GM12891 (cell line): ENCODE measurements at regions not wholly inside any gene's neighbourhood (a gene's known extent, or its start where the extent isn't known, plus 50 kb on each side); places are given as distances from the start of the nearest gene placed in this dataset.

Source experiments
- PAX5 ChIP-seq: IDR thresholded peaks from 2 replicates; pipeline ENCODE4 v1.6.1; 2011; ENCODE audit warnings: low read length, moderate library complexity, mild to moderate bottlenecking; ENCODE audit not compliant: insufficient read depth, severe bottlenecking
- POLR2A ChIP-seq: IDR thresholded peaks from 2 replicates; pipeline ENCODE4 v1.6.1; 2011; ENCODE audit warnings: low read depth, low read length, control low read depth
- POLR2AphosphoS5 ChIP-seq: IDR thresholded peaks from 2 replicates; pipeline ENCODE4 v1.6.1; 2011; ENCODE audit warnings: low read depth, low read length, control low read depth
- POU2F2 ChIP-seq: IDR thresholded peaks from 2 replicates; pipeline ENCODE4 v1.6.1; 2011; ENCODE audit warnings: low read depth, mild to moderate bottlenecking, control low read depth, low read length, moderate library complexity
- SPI1 ChIP-seq: IDR thresholded peaks from 2 replicates; pipeline ENCODE4 v1.6.1; 2011; ENCODE audit warnings: low read depth, low read length, control low read depth
- TAF1 ChIP-seq: IDR thresholded peaks from 2 replicates; pipeline ENCODE4 v1.6.1; 2011; ENCODE audit warnings: low read depth, low read length, control low read depth

GRCh38 chr6:148200781-148201180 lies 141.9 kb upstream of the SASH1 start:
- TF ChIP-seq SPI1 = no peak
- no peak for TF ChIP-seq POLR2A
- no peak for TF ChIP-seq POLR2AphosphoS5
- no peak for TF ChIP-seq TAF1
- TF ChIP-seq PAX5 = no peak
- no peak for TF ChIP-seq POU2F2
